OCI-LY7 (cell line): ENCODE measurements at regions not wholly inside any gene's neighbourhood (a gene's known extent, or its start where the extent isn't known, plus 50 kb on each side); places are given as distances from the start of the nearest gene placed in this dataset.

Experiments
- BruUV-seq: library from RNA; stranded (reverse); fragments of 400-500 nt; replicated peaks from 2 replicates; lab custom pipeline; 2021; lab: Mats Ljungman, UMichigan
- CTCF ChIA-PET: fragments of 300-600 bp; sonication (Branson Sonifier 250); formaldehyde crosslinking; loops from one replicate; lab custom pipeline; 2022; ENCODE audit warnings: antibody characterized with exemption; ENCODE audit not compliant: unreplicated experiment; lab: Charles Lee
- POLR2A ChIA-PET: fragments of 300-600 bp; sonication (Branson Sonifier 250); formaldehyde crosslinking; loops from one replicate; lab custom pipeline; 2022; ENCODE audit warnings: antibody characterized with exemption; lab: Charles Lee
- DNase-seq: peaks from one replicate; pipeline ENCODE4 v3.0.0-alpha.2; 2015; ENCODE audit warnings: low spot score
- H2AFZ ChIP-seq: fragments of 200-600 bp; sonication (generic), shearing (Covaris generic); 2 replicates; pipeline ENCODE4 v1.6.1; 2014; ENCODE audit warnings: mild to moderate bottlenecking, antibody characterized with exemption, low read length, moderate library complexity
- H3K27ac ChIP-seq: fragments of 200-600 bp; sonication (generic); 2 replicates; pipeline ENCODE4 v1.5.1; 2014; ENCODE audit warnings: mixed run types, low read depth, mild to moderate bottlenecking, moderate library complexity, low read length, inconsistent platforms; ENCODE audit not compliant: poor library complexity, severe bottlenecking
- H3K36me3 ChIP-seq: fragments of 200-600 bp; sonication (generic); 2 replicates; pipeline ENCODE4 v1.6.1; 2014; ENCODE audit warnings: mild to moderate bottlenecking, antibody characterized with exemption, low read length, moderate library complexity, mixed read lengths; ENCODE audit not compliant: insufficient read depth
- H3K4me1 ChIP-seq: fragments of 200-600 bp; sonication (generic); 2 replicates; pipeline ENCODE4 v1.5.1; 2014; ENCODE audit warnings: mild to moderate bottlenecking, low read length; ENCODE audit not compliant: insufficient read depth, poor library complexity, severe bottlenecking
- H3K4me2 ChIP-seq: fragments of 200-600 bp; sonication (generic); 2 replicates; pipeline ENCODE4 v1.6.1; 2014; ENCODE audit warnings: mild to moderate bottlenecking, low read length
- H3K4me3 ChIP-seq: fragments of 200-600 bp; sonication (generic); 2 replicates; pipeline ENCODE4 v1.5.1; 2014; ENCODE audit warnings: mild to moderate bottlenecking, low read depth, low read length; ENCODE audit not compliant: poor library complexity, severe bottlenecking
- H3K79me2 ChIP-seq: fragments of 200-600 bp; sonication (generic); 2 replicates; pipeline ENCODE4 v1.6.1; 2016; ENCODE audit warnings: low read depth, mild to moderate bottlenecking, low read length, moderate library complexity, mixed read lengths; ENCODE audit not compliant: insufficient read depth
- H3K9me2 ChIP-seq: fragments of 200-600 bp; sonication (generic); 2 replicates; pipeline ENCODE4 v1.6.1; 2016; ENCODE audit warnings: mild to moderate bottlenecking, low read length, mixed read lengths; ENCODE audit not compliant: insufficient read depth
- H3K9me3 ChIP-seq: fragments of 200-600 bp; sonication (generic); 2 replicates; pipeline ENCODE4 v1.6.1; 2014; ENCODE audit warnings: mild to moderate bottlenecking, mixed run types, low read length, mixed read lengths
- H4K20me1 ChIP-seq: fragments of 200-600 bp; sonication (generic); 2 replicates; pipeline ENCODE4 v1.6.1; 2014; ENCODE audit warnings: mild to moderate bottlenecking, antibody characterized with exemption, low read length, moderate library complexity, mixed read lengths; ENCODE audit not compliant: insufficient read depth
- CTCF ChIP-seq: fragments of 200-600 bp; sonication (generic); conservative IDR thresholded peaks from 2 replicates; pipeline ENCODE4 v1.5.1; 2014; ENCODE audit warnings: mild to moderate bottlenecking, antibody characterized with exemption, low read length, moderate library complexity, mixed read lengths
- EZH2phosphoT487 ChIP-seq: fragments of 200-600 bp; sonication (generic); IDR thresholded peaks from 2 replicates; pipeline ENCODE4 v1.6.1; 2018; ENCODE audit warnings: low read depth, borderline replicate concordance, mild to moderate bottlenecking, mixed run types, antibody characterized with exemption, low read length, moderate library complexity, mixed read lengths
- intact Hi-C: fragments of 100-400 bp; cut with micrococcal nuclease; formaldehyde crosslinking; loops from one replicate; pipeline ENCODE4 v1.10.0; 2022; ENCODE audit not compliant: unreplicated experiment

- H2AFZ ChIP-seq = no peak overlapping the region
- intact Hi-C loops = no loop called here
- ChIA-PET CTCF (no interaction called here), POLR2A (no interaction called here)
- no peaks in the 10 kb centered on the region for H3K36me3 ChIP-seq
- H4K20me1 ChIP-seq = no peaks in the 10 kb centered on the region
- H3K27ac ChIP-seq = no peak overlapping the region
- H3K4me1 ChIP-seq = no peaks in the 10 kb centered on the region
- no peaks in the 10 kb centered on the region for H3K79me2 ChIP-seq
- TF ChIP-seq CTCF = no peak
- no peak for TF ChIP-seq EZH2phosphoT487
- DNase-seq = no peak
- no peaks in the 10 kb centered on the region for H3K9me3 ChIP-seq
- no TSS peak for BruUV-seq
- H3K4me2 ChIP-seq = no peak overlapping the region
- no peak overlapping the region for H3K4me3 ChIP-seq
- no peaks in the 10 kb centered on the region for H3K9me2 ChIP-seq
These were observed 87.6 kb upstream of the ACP3 start for GRCh38 chr3:132229641-132230040.

GRCh38 chr3:132230156-132231000 lies 86.8 kb upstream of the ACP3 start:
- POLR2A ChIA-PET = no interaction called here
- H3K27ac ChIP-seq = no peak overlapping the region
- no peaks in the 10 kb centered on the region for H4K20me1 ChIP-seq
- BruUV-seq = no TSS peak
- no peaks in the 10 kb centered on the region for H3K9me2 ChIP-seq
- no peaks in the 10 kb centered on the region for H3K36me3 ChIP-seq
- H2AFZ ChIP-seq = no peak overlapping the region
- H3K4me3 ChIP-seq = no peak overlapping the region
- DNase-seq = no peak
- no peak overlapping the region for H3K4me2 ChIP-seq
- no peaks in the 10 kb centered on the region for H3K79me2 ChIP-seq
- no peaks in the 10 kb centered on the region for H3K9me3 ChIP-seq
- CTCF ChIA-PET = interaction anchor here (0.5 kb wide), 1 partner anchor 290 kb away, joined by 3 read pairs; no protein-coding TSS in a partner anchor
- H3K4me1 ChIP-seq = no peaks in the 10 kb centered on the region
- TF ChIP-seq EZH2phosphoT487 (no peak), CTCF (no peak)
- intact Hi-C loops = no loop called here

- ChIA-PET POLR2A (no interaction called here), CTCF (no interaction called here)
- H4K20me1 ChIP-seq = no peaks in the 10 kb centered on the region
- H3K4me1 ChIP-seq = no peaks in the 10 kb centered on the region
- no peaks in the 10 kb centered on the region for H3K79me2 ChIP-seq
- TF ChIP-seq CTCF (no peak), EZH2phosphoT487 (no peak)
- H3K27ac ChIP-seq = no peak overlapping the region
- H3K4me3 ChIP-seq = no peak overlapping the region
- H2AFZ ChIP-seq = no peak overlapping the region
- no peaks in the 10 kb centered on the region for H3K36me3 ChIP-seq
- no peaks in the 10 kb centered on the region for H3K9me2 ChIP-seq
- BruUV-seq = no TSS peak
- H3K9me3 ChIP-seq = no peaks in the 10 kb centered on the region
- no peak for DNase-seq
- intact Hi-C loops = no loop called here
- no peak overlapping the region for H3K4me2 ChIP-seq
These were observed 85.6 kb upstream of the ACP3 start for GRCh38 chr3:132231633-132232032.
